Mesenchymal stem cell (in vitro differentiated cells and primary cell): ENCODE measurements at regions not wholly inside any gene's neighbourhood (a gene's known extent, or its start where the extent isn't known, plus 50 kb on each side); places are given as distances from the start of the nearest gene placed in this dataset.

Source experiments
- DNase-seq: peaks from one replicate; pipeline ENCODE4 v3.0.0-alpha.2; 2013
- H2AFZ ChIP-seq: one replicate; pipeline ENCODE4 v1.6.1; 2013; ENCODE audit warnings: low read depth, mild to moderate bottlenecking, control low read depth, inconsistent platforms, low read length, moderate library complexity
- H2AK5ac ChIP-seq: 2 replicates; pipeline ENCODE4 v1.6.1; 2013; ENCODE audit warnings: low read length, moderate library complexity, mild to moderate bottlenecking, inconsistent platforms; ENCODE audit not compliant: severe bottlenecking
- H2BK120ac ChIP-seq: one replicate; pipeline ENCODE4 v1.6.1; 2013; ENCODE audit warnings: low read depth, mild to moderate bottlenecking, inconsistent platforms, low read length, moderate library complexity
- H2BK12ac ChIP-seq, 2 experiments: one replicate each; pipeline ENCODE4 v1.6.1; 2013; ENCODE audit warnings: inconsistent platforms in 2 of 2, low read length in 2 of 2, mild to moderate bottlenecking in 2 of 2, moderate library complexity in 2 of 2, control low read depth in 1 of 2
- H2BK15ac ChIP-seq: one replicate; pipeline ENCODE4 v1.6.1; 2013; ENCODE audit warnings: mild to moderate bottlenecking, low read depth, inconsistent platforms; ENCODE audit not compliant: poor library complexity, severe bottlenecking
- H2BK5ac ChIP-seq: 2 replicates; pipeline ENCODE4 v1.6.1; 2013; ENCODE audit warnings: low read depth, mild to moderate bottlenecking, low read length, control low read depth, inconsistent platforms; ENCODE audit not compliant: poor library complexity, severe bottlenecking
- H3K14ac ChIP-seq, 2 experiments: one replicate each; pipeline ENCODE4 v1.6.1; 2013; ENCODE audit warnings: inconsistent platforms in 2 of 2, low read length in 2 of 2, control low read depth in 1 of 2, mild to moderate bottlenecking in 1 of 2, moderate library complexity in 1 of 2
- H3K18ac ChIP-seq, 2 experiments: one replicate each; pipeline ENCODE4 v1.6.1; 2013; ENCODE audit warnings: inconsistent platforms in 2 of 2, low read length in 2 of 2, control low read depth in 1 of 2, low read depth in 1 of 2, mild to moderate bottlenecking in 1 of 2
- H3K23ac ChIP-seq, 2 experiments: one replicate each; pipeline ENCODE4 v1.6.1; 2013; ENCODE audit warnings: inconsistent platforms in 2 of 2, low read length in 2 of 2, mild to moderate bottlenecking in 2 of 2, moderate library complexity in 2 of 2, control low read depth in 1 of 2
- H3K27ac ChIP-seq: 2 replicates; pipeline ENCODE4 v1.5.1; 2013; ENCODE audit warnings: mild to moderate bottlenecking, moderate library complexity, low read length, control low read depth, inconsistent platforms; ENCODE audit not compliant: poor library complexity, severe bottlenecking
- H3K27me3 ChIP-seq, 2 experiments: 2 replicates each; pipeline versions ENCODE4 v1.6.1 to v1.7.0; 2013; ENCODE audit warnings: low read length in 2 of 2, mild to moderate bottlenecking in 2 of 2, moderate library complexity in 2 of 2, control low read depth in 1 of 2, inconsistent platforms in 1 of 2; ENCODE audit not compliant: control insufficient read depth in 1 of 2, insufficient read depth in 1 of 2
- H3K36me3 ChIP-seq, 2 experiments: 2 replicates each; pipeline versions ENCODE4 v1.6.1 to v1.7.0; 2013; ENCODE audit warnings: low read length in 2 of 2, control low read depth in 1 of 2, inconsistent platforms in 1 of 2, low read depth in 1 of 2, mild to moderate bottlenecking in 1 of 2; ENCODE audit not compliant: insufficient read depth in 2 of 2, control insufficient read depth in 1 of 2
- H3K4ac ChIP-seq, 2 experiments: one replicate each; pipeline ENCODE4 v1.6.1; 2013; ENCODE audit warnings: inconsistent platforms in 2 of 2, low read length in 2 of 2, mild to moderate bottlenecking in 2 of 2, moderate library complexity in 2 of 2, control low read depth in 1 of 2, low read depth in 1 of 2
- H3K4me1 ChIP-seq: 2 replicates; pipeline ENCODE4 v1.6.1; 2013; ENCODE audit warnings: low read depth, low read length, control low read depth; ENCODE audit not compliant: control insufficient read depth, insufficient read depth
- H3K4me2 ChIP-seq: 2 replicates; pipeline ENCODE4 v1.6.1; 2013; ENCODE audit warnings: low read length, mild to moderate bottlenecking, inconsistent platforms; ENCODE audit not compliant: poor library complexity, severe bottlenecking
- H3K4me3 ChIP-seq, 2 experiments: 2 replicates each; pipeline versions ENCODE4 v1.5.1 to v1.7.0; 2013; ENCODE audit warnings: low read length in 2 of 2, mild to moderate bottlenecking in 2 of 2, control low read depth in 1 of 2, low read depth in 1 of 2; ENCODE audit not compliant: insufficient read depth in 1 of 2
- H3K79me1 ChIP-seq: replicated peaks from 2 replicates; pipeline ENCODE4 v1.6.1; 2013; ENCODE audit warnings: mild to moderate bottlenecking, control low read depth, low read length, inconsistent platforms; ENCODE audit not compliant: poor library complexity, severe bottlenecking
- H3K9ac ChIP-seq: 2 replicates; pipeline ENCODE4 v1.7.0; 2013; ENCODE audit warnings: mild to moderate bottlenecking, low read length, moderate library complexity
- H3K9me3 ChIP-seq: 2 replicates; pipeline ENCODE4 v1.7.0; 2013; ENCODE audit warnings: mild to moderate bottlenecking, low read length; ENCODE audit not compliant: control insufficient read depth
- H4K8ac ChIP-seq: one replicate; pipeline ENCODE4 v1.6.1; 2013; ENCODE audit warnings: inconsistent platforms, mild to moderate bottlenecking, low read length, moderate library complexity
- H4K91ac ChIP-seq: one replicate; pipeline ENCODE4 v1.6.1; 2013; ENCODE audit warnings: mild to moderate bottlenecking, low read length, inconsistent platforms
- WGBS: methylation state at CpG from one replicate; pipeline ENCODE4 v1.1.7; 2013; ENCODE audit warnings: mixed read lengths; 5-methylcytosine and 5-hydroxymethylcytosine counted together

- Histone ChIP-seq H2BK120ac (no peak overlapping the region), H2AFZ (no peak overlapping the region), H3K27ac (no peak overlapping the region), H4K91ac (no peak overlapping the region), H3K4me2 (no peak overlapping the region), H3K27me3 (peaks cover 18 to 30% of the 10 kb centered on the region in 2 experiments), H3K79me1 (no peaks in the 10 kb centered on the region), H3K23ac (no peak overlapping the region), H3K14ac (no peak overlapping the region), H3K9me3 (no peaks in the 10 kb centered on the region), H3K4me1 (no peaks in the 10 kb centered on the region), H2BK12ac (no peak overlapping the region), H3K9ac (no peak overlapping the region), H4K8ac (no peak overlapping the region), H3K36me3 (no peaks in the 10 kb centered on the region), H2BK15ac (no peak overlapping the region), H2AK5ac (no peak overlapping the region), H2BK5ac (no peak overlapping the region), H3K18ac (no peak overlapping the region), H3K4ac (no peak overlapping the region), H3K4me3 (no peak overlapping the region)
- DNase-seq = no peak
- WGBS = 76% methylated on average over 7 of the region's 8 CpGs
Observed at GRCh38 chr16:11475896-11476630, 110.7 kb downstream of the LITAF start.

GRCh38 chr16:11476676-11477075, 110.0 kb downstream of the LITAF start:
- H3K14ac ChIP-seq = no peak overlapping the region
- H3K27me3 ChIP-seq = peaks cover 12 to 30% of the 10 kb centered on the region in 2 experiments
- DNase-seq = no peak
- no peaks in the 10 kb centered on the region for H3K4me1 ChIP-seq
- H3K27ac ChIP-seq = no peak overlapping the region
- no peak overlapping the region for H3K9ac ChIP-seq
- no peak overlapping the region for H2BK15ac ChIP-seq
- H4K91ac ChIP-seq = no peak overlapping the region
- H3K4ac ChIP-seq = no peak overlapping the region
- 85% methylated on average over 14 of the region's 14 CpGs for WGBS
- no peaks in the 10 kb centered on the region for H3K36me3 ChIP-seq
- H3K4me3 ChIP-seq = no peak overlapping the region
- no peak overlapping the region for H2AFZ ChIP-seq
- no peak overlapping the region for H3K23ac ChIP-seq
- no peak overlapping the region for H2BK12ac ChIP-seq
- no peak overlapping the region for H2BK5ac ChIP-seq
- H3K18ac ChIP-seq = no peak overlapping the region
- H4K8ac ChIP-seq = peak overlapping the region; percentile 43
- no peak overlapping the region for H3K4me2 ChIP-seq
- H2BK120ac ChIP-seq = no peak overlapping the region
- H2AK5ac ChIP-seq = no peak overlapping the region
- no peaks in the 10 kb centered on the region for H3K9me3 ChIP-seq
- H3K79me1 ChIP-seq = no peaks in the 10 kb centered on the region

GRCh38 chr16:11478431-11479119, 108.1 kb downstream of the LITAF start:
- Histone ChIP-seq H2AK5ac (no peak overlapping the region), H3K4ac (no peak overlapping the region), H3K79me1 (no peaks in the 10 kb centered on the region), H2BK120ac (no peak overlapping the region), H3K18ac (no peak overlapping the region), H3K4me1 (no peaks in the 10 kb centered on the region), H2BK15ac (no peak overlapping the region), H2BK12ac (no peak overlapping the region), H3K27ac (no peak overlapping the region), H4K8ac (no peak overlapping the region), H3K27me3 (peaks cover 12 to 30% of the 10 kb centered on the region in 2 experiments), H2AFZ (no peak overlapping the region), H3K9ac (no peak overlapping the region), H4K91ac (no peak overlapping the region), H3K14ac (no peak overlapping the region), H3K4me3 (no peak overlapping the region), H3K9me3 (peaks cover 6% of the 10 kb centered on the region), H2BK5ac (no peak overlapping the region), H3K4me2 (no peak overlapping the region), H3K23ac (no peak overlapping the region), H3K36me3 (no peaks in the 10 kb centered on the region)
- DNase-seq = no peak
- WGBS = 87% methylated on average over 11 of the region's 17 CpGs

GRCh38 chr16:11479916-11480315, 106.8 kb downstream of the LITAF start:
- Histone ChIP-seq H4K91ac (no peak overlapping the region), H3K4ac (no peak overlapping the region), H3K4me1 (no peaks in the 10 kb centered on the region), H2BK15ac (no peak overlapping the region), H2AK5ac (no peak overlapping the region), H3K9ac (no peak overlapping the region), H3K4me3 (no peak overlapping the region), H3K9me3 (peaks cover 6% of the 10 kb centered on the region), H3K18ac (no peak overlapping the region), H3K27me3 (peaks cover 12 to 28% of the 10 kb centered on the region in 2 experiments), H2BK120ac (no peak overlapping the region), H3K79me1 (no peaks in the 10 kb centered on the region), H2AFZ (no peak overlapping the region), H3K27ac (no peak overlapping the region), H3K23ac (no peak overlapping the region), H4K8ac (no peak overlapping the region), H3K4me2 (no peak overlapping the region), H3K36me3 (no peaks in the 10 kb centered on the region), H2BK12ac (no peak overlapping the region), H3K14ac (no peak overlapping the region), H2BK5ac (no peak overlapping the region)
- no peak for DNase-seq
- 74% methylated on average over 4 of the region's 4 CpGs for WGBS
